Smooth muscle cell (in vitro differentiated cells): ENCODE measurements at regions not wholly inside any gene's neighbourhood (a gene's known extent, or its start where the extent isn't known, plus 50 kb on each side); places are given as distances from the start of the nearest gene placed in this dataset.

Source experiments
- DNase-seq: peaks from one replicate; lab custom pipeline; 2025; ENCODE audit not compliant: unreplicated experiment; lab: John Stamatoyannopoulos, UW
- H2AFZ ChIP-seq: fragments of 200-600 bp; sonication (generic); 2 replicates; pipeline ENCODE4 v1.6.0; 2016; ENCODE audit warnings: antibody characterized with exemption, low read depth, mild to moderate bottlenecking
- H3F3A ChIP-seq: fragments of 200-600 bp; sonication (generic); 2 replicates; pipeline ENCODE4 v1.6.0; 2017; ENCODE audit warnings: antibody characterized with exemption, low read depth
- H3K27ac ChIP-seq: fragments of 200-600 bp; sonication (generic); 2 replicates; pipeline ENCODE4 v1.5.1; 2016; ENCODE audit warnings: low read depth, mild to moderate bottlenecking
- H3K27me3 ChIP-seq: fragments of 200-600 bp; sonication (generic); 2 replicates; pipeline ENCODE4 v1.6.1; 2016; ENCODE audit warnings: low read depth, mild to moderate bottlenecking
- H3K36me3 ChIP-seq: fragments of 200-600 bp; sonication (generic); 2 replicates; pipeline ENCODE4 v1.5.1; 2016; ENCODE audit warnings: low read depth
- H3K4me1 ChIP-seq: fragments of 200-600 bp; sonication (generic); 2 replicates; pipeline ENCODE4 v1.5.1; 2016; ENCODE audit warnings: low read depth
- H3K4me2 ChIP-seq: fragments of 200-600 bp; sonication (generic); 2 replicates; pipeline ENCODE4 v1.6.0; 2016; ENCODE audit warnings: mild to moderate bottlenecking
- H3K4me3 ChIP-seq: fragments of 200-600 bp; sonication (generic); 2 replicates; pipeline ENCODE4 v1.5.1; 2016; ENCODE audit warnings: mild to moderate bottlenecking
- H3K79me2 ChIP-seq: fragments of 200-600 bp; sonication (generic); 2 replicates; pipeline ENCODE4 v1.6.0; 2016; ENCODE audit warnings: low read depth, mild to moderate bottlenecking
- H3K9ac ChIP-seq: fragments of 200-600 bp; sonication (generic); 2 replicates; pipeline ENCODE4 v1.6.0; 2016; ENCODE audit warnings: low read depth
- H3K9me3 ChIP-seq: fragments of 200-600 bp; sonication (generic); replicated peaks from 2 replicates; pipeline ENCODE4 v1.5.1; 2016; ENCODE audit warnings: low read depth
- H4K20me1 ChIP-seq: fragments of 200-600 bp; sonication (generic); 2 replicates; pipeline ENCODE4 v1.6.0; 2016; ENCODE audit warnings: low read depth
- CTCF ChIP-seq: fragments of 200-600 bp; sonication (generic); IDR thresholded peaks from 2 replicates; pipeline ENCODE4 v1.5.1; 2017; ENCODE audit warnings: borderline replicate concordance, mild to moderate bottlenecking, antibody characterized with exemption; ENCODE audit not compliant: insufficient read depth, poor library complexity, severe bottlenecking
- WGBS: methylation state at CpG from one replicate; pipeline ENCODE4 v1.1.7; 2016; ENCODE audit warnings: low lambda C conversion rate; 5-methylcytosine and 5-hydroxymethylcytosine counted together

- DNase-seq = no peak
- Histone ChIP-seq H3K36me3 (no peaks in the 10 kb centered on the region), H3K9me3 (no peaks in the 10 kb centered on the region), H3F3A (peaks cover 3% of the 10 kb centered on the region), H3K9ac (no peak overlapping the region), H2AFZ (no peak overlapping the region), H3K4me2 (no peak overlapping the region), H3K4me1 (no peaks in the 10 kb centered on the region), H3K79me2 (no peaks in the 10 kb centered on the region), H3K4me3 (no peak overlapping the region), H4K20me1 (no peaks in the 10 kb centered on the region), H3K27ac (no peak overlapping the region), H3K27me3 (no peaks in the 10 kb centered on the region)
- 96% methylated on average over 1 of the region's 1 CpG for WGBS
- TF ChIP-seq CTCF = no peak
Measured at GRCh38 chr6:25165800-25166199, 113.4 kb upstream of the CARMIL1 start.

GRCh38 chr6:25166955-25167748 is 112.0 kb upstream of the CARMIL1 start:
- Histone ChIP-seq H3F3A (peaks cover 3% of the 10 kb centered on the region), H3K79me2 (no peaks in the 10 kb centered on the region), H3K9me3 (no peaks in the 10 kb centered on the region), H4K20me1 (no peaks in the 10 kb centered on the region), H2AFZ (no peak overlapping the region), H3K4me1 (no peaks in the 10 kb centered on the region), H3K4me2 (no peak overlapping the region), H3K27me3 (no peaks in the 10 kb centered on the region), H3K4me3 (no peak overlapping the region), H3K9ac (no peak overlapping the region), H3K27ac (no peak overlapping the region), H3K36me3 (no peaks in the 10 kb centered on the region)
- TF ChIP-seq CTCF = no peak
- DNase-seq = no peak
- WGBS = 72% methylated on average over 6 of the region's 6 CpGs

- H3K27me3 ChIP-seq = no peaks in the 10 kb centered on the region
Measured at GRCh38 chr6:25167961-25168360, 111.2 kb upstream of the CARMIL1 start.

More at GRCh38 chr6:25167961-25168360, 111.2 kb upstream of the CARMIL1 start:
- Histone ChIP-seq H3K4me2 (no peak overlapping the region), H4K20me1 (no peaks in the 10 kb centered on the region), H3K9ac (no peak overlapping the region), H3K36me3 (no peaks in the 10 kb centered on the region), H3K27ac (no peak overlapping the region), H2AFZ (no peak overlapping the region), H3K9me3 (no peaks in the 10 kb centered on the region), H3K4me3 (no peak overlapping the region), H3K79me2 (no peaks in the 10 kb centered on the region), H3F3A (peaks cover 3% of the 10 kb centered on the region), H3K4me1 (peaks cover under 1% of the 10 kb centered on the region)
- DNase-seq = no peak
- 100% methylated on average over 1 of the region's 1 CpG for WGBS
- TF ChIP-seq CTCF = no peak
